NCI-H2196 treated with DMSO at 0.1 percent for 48 hours (cell line): ENCODE measurements at regions not wholly inside any gene's neighbourhood (a gene's known extent, or its start where the extent isn't known, plus 50 kb on each side); places are given as distances from the start of the nearest gene placed in this dataset.
A peak's percentile ranks its signal among the peaks of the same experiment; 100 is the strongest.

Experiments used
- DNase-seq: peaks from one replicate; lab custom pipeline; 2025; ENCODE audit not compliant: unreplicated experiment; lab: John Stamatoyannopoulos, UW

DNA sequence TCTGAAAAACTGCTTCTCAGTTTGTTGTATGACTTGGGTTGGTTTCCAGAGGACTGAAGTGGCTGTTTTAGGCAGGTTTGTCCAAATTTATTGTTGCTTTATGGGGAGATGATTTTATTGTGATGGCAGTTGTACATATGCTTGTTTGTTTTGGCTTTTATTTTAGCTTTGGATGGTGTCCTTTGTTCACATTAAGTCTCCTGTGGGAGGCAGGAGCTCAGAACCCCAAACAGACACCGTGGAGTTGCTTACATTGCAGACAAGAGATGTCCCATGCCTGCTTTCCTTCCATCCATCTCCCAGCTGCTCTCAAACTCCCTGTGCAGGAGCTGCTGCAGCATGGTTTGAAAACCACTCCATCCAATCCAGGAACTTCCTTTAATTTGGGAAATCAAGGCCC lies 414.7 kb downstream of the LPIN1 start:
- DNase-seq, result no peak

- no peak for DNase-seq
Measured at GRCh38 chr2:12162269-12163247, 416.1 kb downstream of the LPIN1 start.

DNA sequence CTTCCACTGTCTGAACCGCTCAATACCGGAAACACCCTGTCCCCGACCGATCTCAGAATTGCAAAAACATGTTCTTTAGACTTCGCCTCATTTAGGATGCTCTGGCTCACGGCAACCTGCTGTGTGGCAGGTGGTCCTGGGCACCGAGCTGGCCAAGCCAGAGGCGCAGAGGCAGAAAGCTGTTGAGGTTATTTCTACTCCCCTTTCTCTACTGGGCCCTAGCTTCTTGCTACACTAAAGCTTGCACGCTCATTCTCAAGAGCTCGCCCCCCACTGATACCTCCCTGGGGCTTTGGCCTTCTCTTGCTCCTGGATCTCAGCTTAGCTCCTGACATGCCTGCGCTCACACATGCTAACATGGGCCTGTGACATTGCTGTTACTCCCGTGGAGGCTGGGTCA lies 417.4 kb downstream of the LPIN1 start:
- no peak for DNase-seq

GRCh38 chr2:12164689-12165088 lies 418.3 kb downstream of the LPIN1 start:
- DNase-seq, result no peak

GRCh38 chr2:12167525-12168317 lies 421.3 kb downstream of the LPIN1 start:
- no peak for DNase-seq

DNA sequence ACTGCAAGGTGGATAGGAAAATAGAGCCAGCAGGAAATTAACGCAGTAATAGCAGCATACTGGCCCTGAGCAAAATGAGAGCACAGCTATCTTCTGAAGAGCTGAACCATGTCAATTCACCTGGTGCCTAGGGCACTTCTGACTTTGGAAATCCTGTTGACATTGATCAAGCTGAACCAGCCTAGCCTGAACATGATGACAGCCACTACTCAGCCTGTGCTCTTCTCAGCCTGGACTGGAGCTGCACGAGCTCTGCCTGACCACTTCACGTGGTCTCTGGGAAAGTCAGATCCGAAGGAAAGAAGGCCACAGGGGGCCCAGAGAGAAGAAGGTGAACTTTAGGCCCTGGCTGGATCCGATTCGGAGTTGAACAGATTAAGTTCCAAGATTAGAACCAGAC lies 421.9 kb downstream of the LPIN1 start:
- DNase-seq, result no peak

DNA sequence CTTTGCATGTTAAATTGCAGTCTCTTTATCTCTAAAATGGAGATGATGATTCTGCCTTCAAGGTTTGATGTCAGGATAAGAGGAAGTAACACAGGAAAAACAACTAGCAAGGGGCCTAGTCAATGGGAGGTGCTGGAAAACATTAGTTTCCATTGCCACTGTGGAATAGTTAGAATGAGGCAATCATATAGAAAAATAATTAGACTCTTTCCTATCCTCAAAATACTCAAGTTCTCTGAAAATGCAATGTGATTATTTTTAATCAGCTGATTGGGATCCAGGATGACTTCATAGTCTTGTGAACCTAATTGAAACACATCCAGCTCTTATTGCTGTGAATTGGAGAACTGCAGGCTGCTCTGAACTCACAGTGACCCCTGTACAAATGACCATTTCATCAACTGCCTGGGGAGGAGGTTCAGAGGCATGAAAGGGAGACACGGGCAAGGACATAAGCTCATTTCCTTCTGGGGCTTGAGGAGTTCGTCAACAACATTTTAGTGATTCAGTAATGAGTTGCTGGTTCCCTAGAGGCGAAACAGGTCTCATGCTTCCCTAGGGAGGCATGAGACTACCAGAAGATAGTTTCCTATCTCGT lies 422.5 kb downstream of the LPIN1 start:
- no peak for DNase-seq

DNA sequence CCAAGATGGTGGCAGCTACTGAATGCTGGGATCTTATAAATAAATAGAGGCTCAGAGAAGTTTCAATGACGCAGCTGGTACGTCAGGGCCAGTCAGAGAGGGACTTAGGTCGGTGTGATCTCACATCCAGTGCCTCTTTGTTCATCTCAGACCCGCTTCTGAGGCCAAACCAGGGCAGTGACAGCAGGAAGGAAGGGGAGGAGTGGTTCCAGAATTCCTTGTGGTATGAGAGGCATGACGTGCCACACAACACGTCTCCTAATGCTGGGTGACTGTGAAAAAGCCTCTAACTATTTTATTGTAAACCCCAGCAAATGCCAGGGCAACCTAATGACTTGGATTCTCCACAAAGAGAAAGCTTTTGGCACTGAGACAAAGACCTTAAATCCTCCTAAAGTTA lies 423.3 kb downstream of the LPIN1 start:
- no peak for DNase-seq

- no peak for DNase-seq
Measured at GRCh38 chr2:12170121-12170520, 423.7 kb downstream of the LPIN1 start.

- no peak for DNase-seq
Measured at GRCh38 chr2:12173271-12173942, 427.0 kb downstream of the LPIN1 start.

- DNase-seq, result no peak
Measured at GRCh38 chr2:12173943-12174340, 427.5 kb downstream of the LPIN1 start.

DNA sequence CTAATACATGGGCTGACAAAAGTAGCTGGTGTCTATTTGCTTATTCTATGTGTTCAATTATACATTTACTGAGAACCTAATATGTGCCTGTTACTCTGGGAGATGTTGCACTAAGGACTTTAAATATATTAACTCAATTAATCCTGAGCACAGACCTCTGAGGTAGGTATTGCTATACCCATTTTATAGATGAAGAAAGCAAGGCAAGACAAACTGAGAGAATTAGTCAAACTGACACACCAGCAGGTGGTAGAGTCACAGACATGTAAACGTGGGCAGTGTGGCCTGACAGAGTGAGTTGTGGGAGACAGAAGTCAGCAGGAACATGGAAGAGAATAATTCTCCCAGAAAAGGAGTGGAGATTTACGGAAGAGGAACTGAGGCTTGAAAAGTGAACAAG lies 428.9 kb downstream of the LPIN1 start:
- no peak for DNase-seq

GRCh38 chr2:12176623-12177454 lies 430.4 kb downstream of the LPIN1 start:
- peak; percentile 34 for DNase-seq

DNA sequence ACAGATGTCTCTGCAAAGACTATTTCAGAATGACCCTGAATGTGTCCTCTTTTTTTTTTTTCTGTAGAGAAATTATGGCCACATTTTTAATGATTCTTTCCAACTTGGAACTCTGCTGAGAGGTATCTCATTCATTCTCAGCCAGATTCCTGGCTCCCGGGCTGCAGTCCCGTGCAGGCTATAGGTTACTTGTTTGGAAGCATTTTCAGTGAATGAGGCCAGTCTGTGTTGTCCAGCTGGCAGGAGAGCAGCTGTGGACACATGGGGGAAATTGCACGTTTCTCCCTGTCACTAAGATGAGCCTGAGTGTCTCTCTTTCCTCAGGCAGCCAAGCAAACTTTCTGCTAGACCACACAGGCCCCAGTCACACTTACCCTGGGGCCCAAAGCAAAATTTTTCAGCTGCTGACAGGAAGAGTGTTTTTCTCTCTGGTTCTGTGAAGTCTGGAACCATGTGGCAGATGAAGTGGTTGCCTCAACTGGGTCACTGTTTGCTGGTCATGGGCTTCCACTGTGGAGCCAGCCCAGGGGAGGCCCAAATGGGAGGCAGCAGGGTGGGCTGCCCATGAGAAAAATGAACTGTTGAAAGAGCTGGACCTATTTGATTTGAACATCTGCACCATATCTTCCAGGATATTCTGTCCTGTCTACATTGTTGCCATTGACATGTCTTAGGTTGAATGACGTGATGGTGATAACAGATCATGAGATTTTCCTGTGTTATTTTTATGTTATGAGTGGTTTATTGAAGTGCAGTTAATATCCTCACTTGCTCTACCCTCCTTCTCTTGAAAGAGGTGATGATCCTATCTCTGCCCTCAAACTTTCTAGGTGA lies 431.2 kb downstream of the LPIN1 start:
- DNase-seq, result no peak

DNA sequence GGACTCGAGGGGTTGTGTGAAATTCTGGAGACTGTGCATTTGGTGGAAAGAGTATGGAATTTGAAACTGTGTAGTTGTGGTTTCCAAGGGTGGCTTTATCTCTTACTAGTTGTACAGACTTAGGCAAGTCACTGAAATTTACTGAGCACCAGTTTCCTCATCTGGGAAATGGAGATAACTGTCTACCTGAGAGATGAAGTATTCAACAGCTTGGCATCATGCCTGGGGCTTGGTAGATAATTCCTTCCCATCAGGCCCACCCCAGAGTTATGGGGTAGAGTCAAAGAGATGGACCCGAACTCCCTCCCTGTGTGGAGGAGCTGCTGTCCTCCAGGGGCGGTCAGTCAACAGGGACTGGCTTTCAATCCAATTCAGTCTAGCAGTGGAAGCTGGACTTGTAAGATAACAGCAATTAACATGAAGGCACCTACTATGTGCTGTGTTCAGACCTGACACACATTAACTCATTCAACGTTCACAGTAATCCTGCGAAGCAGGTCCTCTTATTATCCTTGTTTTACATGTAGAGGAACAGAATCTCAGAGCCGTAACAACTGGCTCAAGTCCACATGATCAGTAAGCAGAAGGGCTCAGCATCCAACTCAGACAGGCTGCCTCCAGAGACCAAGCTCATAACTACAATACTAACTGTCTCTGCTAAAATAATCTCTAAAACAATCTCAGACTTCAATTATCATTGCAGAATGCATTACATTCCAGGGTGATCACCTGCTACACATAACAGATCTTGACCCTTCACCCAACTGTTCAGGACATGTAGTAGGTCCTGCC lies 432.1 kb downstream of the LPIN1 start:
- no peak for DNase-seq

GRCh38 chr2:12180031-12180430 lies 433.6 kb downstream of the LPIN1 start:
- no peak for DNase-seq

DNA sequence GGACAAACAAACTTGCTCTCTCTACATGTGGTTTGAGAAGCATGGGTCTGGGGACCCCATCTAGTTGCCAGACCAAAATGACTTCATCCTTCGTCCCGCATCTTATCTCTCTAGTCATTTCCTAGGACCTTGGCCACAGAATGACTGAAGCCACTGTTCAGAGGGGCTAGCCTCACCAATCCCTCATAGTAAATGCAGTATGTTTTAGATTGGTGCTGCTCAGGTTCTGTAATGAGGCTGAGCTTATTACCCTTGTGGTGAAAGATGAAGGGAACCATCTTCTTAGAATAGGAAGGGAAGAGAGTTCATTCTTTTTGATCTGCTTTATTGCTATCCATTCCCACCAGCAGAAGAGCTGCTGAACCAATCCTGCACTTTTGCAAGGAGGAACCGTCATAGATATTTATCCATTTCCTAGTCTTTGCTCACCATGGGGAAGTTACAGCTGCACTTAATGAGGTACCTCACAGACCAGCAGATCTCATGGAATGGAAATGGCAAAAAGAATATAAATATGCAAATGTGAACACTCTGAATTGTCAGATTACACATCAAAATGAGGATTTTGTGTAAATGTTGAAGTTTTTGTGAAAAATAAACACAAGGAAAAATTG lies 436.7 kb downstream of the LPIN1 start:
- DNase-seq, result no peak

DNA sequence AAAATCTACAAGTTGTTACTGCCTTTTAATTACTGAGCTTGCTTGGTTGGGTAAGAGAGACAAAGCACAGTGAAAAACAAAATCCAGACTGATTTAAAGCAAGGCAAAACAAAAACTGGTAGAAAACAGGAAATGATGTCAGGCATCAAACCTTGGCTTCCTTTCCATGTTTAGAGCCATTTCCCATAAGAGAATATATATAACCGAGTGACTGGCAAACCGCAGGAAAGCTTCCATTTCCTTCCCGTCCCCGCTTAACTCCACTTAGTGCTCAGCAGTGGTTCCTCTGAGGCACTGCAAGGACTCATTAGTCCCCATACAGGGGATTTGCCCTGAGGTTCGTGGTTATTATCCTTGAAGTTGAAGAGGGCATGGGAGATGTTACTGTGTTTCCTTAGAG lies 446.3 kb downstream of the LPIN1 start:
- no peak for DNase-seq
